ENCODE measurements at regions not wholly inside any gene's neighbourhood (a gene's known extent, or its start where the extent isn't known, plus 50 kb on each side); places are given as distances from the start of the nearest gene placed in this dataset.

GRCh38 chr2:23138701-23139100, 246.3 kb upstream of the KLHL29 start:
- H3F3A ChIP-seq (ENCODE audit: insufficient read depth), result no peaks in the 10 kb centered on the region
- no peaks in the 10 kb centered on the region for H3K36me3 ChIP-seq (ENCODE audit: low read length)
- H3K9me2 ChIP-seq (replicated peaks; ENCODE audit: insufficient read depth, low read length), result no peaks in the 10 kb centered on the region
- no peak overlapping the region for H2AFZ ChIP-seq (ENCODE audit: low read depth, low read length, severe bottlenecking)
- H3K4me2 ChIP-seq (ENCODE audit: low read depth, low read length, poor library complexity, severe bottlenecking), result no peak overlapping the region
- no peak overlapping the region for H3K27ac ChIP-seq (ENCODE audit: low read depth, low read length)
- TF ChIP-seq EZH2phosphoT487 (conservative IDR thresholded peaks at IDR 0.05; ENCODE audit: low read length), result no peak
- TF ChIP-seq CTCF (IDR thresholded peaks at IDR 0.05; ENCODE audit: insufficient read depth, low read length, poor library complexity, severe bottlenecking), result no peak
- no peaks in the 10 kb centered on the region for H3K9me3 ChIP-seq (ENCODE audit: insufficient read depth, low read length)
- H4K20me1 ChIP-seq (ENCODE audit: low read depth, low read length), result no peaks in the 10 kb centered on the region
- no peaks in the 10 kb centered on the region for H3K79me2 ChIP-seq (ENCODE audit: insufficient read depth, low read length)
- no peak overlapping the region for H3K9ac ChIP-seq (ENCODE audit: low read length)
- no peak overlapping the region for H3K4me3 ChIP-seq (ENCODE audit: insufficient read depth, low read length, poor library complexity, severe bottlenecking)
- no peaks in the 10 kb centered on the region for H3K27me3 ChIP-seq (ENCODE audit: low read length)

DNA sequence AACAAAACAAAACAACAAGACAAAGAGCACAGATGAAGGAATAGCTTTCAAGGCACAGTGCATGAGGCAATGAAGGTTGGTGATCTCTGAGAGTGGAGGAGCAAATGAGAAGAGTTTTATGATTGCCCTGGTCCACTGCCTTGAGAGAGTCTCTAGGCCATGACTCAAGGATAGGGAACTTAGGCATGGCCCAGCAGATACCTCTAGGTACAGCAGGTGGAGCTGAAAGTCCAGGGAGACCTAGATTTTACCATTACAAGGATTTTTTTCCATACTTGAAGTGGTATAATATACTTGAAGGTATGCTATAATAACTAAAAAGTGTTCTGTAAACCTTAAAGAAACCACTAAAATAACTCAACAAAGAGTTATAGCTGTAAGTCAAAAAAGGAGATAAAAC, 239.5 kb upstream of the KLHL29 start:
- no peak for TF ChIP-seq CTCF (IDR thresholded peaks at IDR 0.05; ENCODE audit: insufficient read depth, low read length, poor library complexity, severe bottlenecking)
- TF ChIP-seq EZH2phosphoT487 (conservative IDR thresholded peaks at IDR 0.05; ENCODE audit: low read length), result no peak
- H2AFZ ChIP-seq (ENCODE audit: low read depth, low read length, severe bottlenecking), result no peak overlapping the region
- H3K4me3 ChIP-seq (ENCODE audit: insufficient read depth, low read length, poor library complexity, severe bottlenecking), result no peak overlapping the region
- H4K20me1 ChIP-seq (ENCODE audit: low read depth, low read length), result no peaks in the 10 kb centered on the region
- no peak overlapping the region for H3K4me2 ChIP-seq (ENCODE audit: low read depth, low read length, poor library complexity, severe bottlenecking)
- no peaks in the 10 kb centered on the region for H3K9me3 ChIP-seq (ENCODE audit: insufficient read depth, low read length)
- H3K9me2 ChIP-seq (replicated peaks; ENCODE audit: insufficient read depth, low read length), result no peaks in the 10 kb centered on the region
- no peaks in the 10 kb centered on the region for H3F3A ChIP-seq (ENCODE audit: insufficient read depth)
- H3K79me2 ChIP-seq (ENCODE audit: insufficient read depth, low read length), result no peaks in the 10 kb centered on the region
- H3K9ac ChIP-seq (ENCODE audit: low read length), result no peak overlapping the region
- H3K27ac ChIP-seq (ENCODE audit: low read depth, low read length), result no peak overlapping the region
- H3K36me3 ChIP-seq (ENCODE audit: low read length), result no peaks in the 10 kb centered on the region
- H3K27me3 ChIP-seq (ENCODE audit: low read length), result no peaks in the 10 kb centered on the region

DNA sequence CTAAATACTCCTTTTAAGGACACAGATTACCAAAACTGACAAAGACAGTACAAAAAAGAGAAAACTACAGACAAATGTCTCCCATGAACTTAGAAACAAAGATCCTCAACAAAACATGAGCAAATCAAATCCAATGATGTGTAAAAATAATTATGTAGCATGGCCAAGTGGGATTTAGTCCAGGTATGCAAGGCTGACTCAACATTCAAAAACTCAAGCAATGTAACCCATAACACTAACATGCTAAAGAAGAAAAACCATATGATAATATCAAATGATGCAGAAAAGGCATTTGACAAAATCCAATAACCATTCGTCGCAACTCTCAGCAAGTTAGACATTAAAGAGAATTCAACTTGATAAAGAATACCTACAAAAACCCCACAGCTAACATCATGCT, 239.0 kb upstream of the KLHL29 start:
- H3K79me2 ChIP-seq (ENCODE audit: insufficient read depth, low read length), result no peaks in the 10 kb centered on the region
- H3K27ac ChIP-seq (ENCODE audit: low read depth, low read length), result no peak overlapping the region
- TF ChIP-seq EZH2phosphoT487 (conservative IDR thresholded peaks at IDR 0.05; ENCODE audit: low read length) (no peak), CTCF (IDR thresholded peaks at IDR 0.05; ENCODE audit: insufficient read depth, low read length, poor library complexity, severe bottlenecking) (no peak)
- H3K4me3 ChIP-seq (ENCODE audit: insufficient read depth, low read length, poor library complexity, severe bottlenecking), result no peak overlapping the region
- H3K4me2 ChIP-seq (ENCODE audit: low read depth, low read length, poor library complexity, severe bottlenecking), result no peak overlapping the region
- no peaks in the 10 kb centered on the region for H3K36me3 ChIP-seq (ENCODE audit: low read length)
- H3K9ac ChIP-seq (ENCODE audit: low read length), result no peak overlapping the region
- H4K20me1 ChIP-seq (ENCODE audit: low read depth, low read length), result no peaks in the 10 kb centered on the region
- H3K27me3 ChIP-seq (ENCODE audit: low read length), result no peaks in the 10 kb centered on the region
- H3K9me2 ChIP-seq (replicated peaks; ENCODE audit: insufficient read depth, low read length), result no peaks in the 10 kb centered on the region
- no peak overlapping the region for H2AFZ ChIP-seq (ENCODE audit: low read depth, low read length, severe bottlenecking)
- H3F3A ChIP-seq (ENCODE audit: insufficient read depth), result no peaks in the 10 kb centered on the region
- H3K9me3 ChIP-seq (ENCODE audit: insufficient read depth, low read length), result no peaks in the 10 kb centered on the region

- Histone ChIP-seq H3K79me2 (ENCODE audit: insufficient read depth, low read length) (no peaks in the 10 kb centered on the region), H3K9me2 (replicated peaks; ENCODE audit: insufficient read depth, low read length) (no peaks in the 10 kb centered on the region), H3K27me3 (ENCODE audit: low read length) (no peaks in the 10 kb centered on the region), H4K20me1 (ENCODE audit: low read depth, low read length) (no peaks in the 10 kb centered on the region), H3K9ac (ENCODE audit: low read length) (no peak overlapping the region), H3K4me3 (ENCODE audit: insufficient read depth, low read length, poor library complexity, severe bottlenecking) (no peak overlapping the region), H3K4me2 (ENCODE audit: low read depth, low read length, poor library complexity, severe bottlenecking) (no peak overlapping the region), H3K27ac (ENCODE audit: low read depth, low read length) (no peak overlapping the region), H3F3A (ENCODE audit: insufficient read depth) (no peaks in the 10 kb centered on the region), H3K9me3 (ENCODE audit: insufficient read depth, low read length) (no peaks in the 10 kb centered on the region), H2AFZ (ENCODE audit: low read depth, low read length, severe bottlenecking) (no peak overlapping the region), H3K36me3 (ENCODE audit: low read length) (no peaks in the 10 kb centered on the region)
- TF ChIP-seq EZH2phosphoT487 (conservative IDR thresholded peaks at IDR 0.05; ENCODE audit: low read length) (no peak), CTCF (IDR thresholded peaks at IDR 0.05; ENCODE audit: insufficient read depth, low read length, poor library complexity, severe bottlenecking) (no peak)
Measured at GRCh38 chr2:23148342-23148741, 236.6 kb upstream of the KLHL29 start.
